Progenitor cell of endocrine pancreas (in vitro differentiated cells): ENCODE measurements at regions not wholly inside any gene's neighbourhood (a gene's known extent, or its start where the extent isn't known, plus 50 kb on each side); places are given as distances from the start of the nearest gene placed in this dataset.

ENCODE experiments used
- DNase-seq: peaks from one replicate; pipeline ENCODE4 v3.0.0; 2021; ENCODE audit warnings: low spot score; ENCODE audit not compliant: unreplicated experiment
- H3K27ac Mint-ChIP-seq: 2 replicates; pipeline ENCODE4 v1.8.0; 2021; ENCODE audit warnings: mild to moderate bottlenecking, moderate library complexity, mixed read lengths
- H3K27me3 Mint-ChIP-seq: 2 replicates; pipeline ENCODE4 v1.8.0; 2021; ENCODE audit warnings: mixed read lengths
- H3K36me3 Mint-ChIP-seq: 2 replicates; pipeline ENCODE4 v1.8.0; 2022; ENCODE audit warnings: mixed read lengths; ENCODE audit not compliant: insufficient read depth
- H3K4me1 Mint-ChIP-seq: 2 replicates; pipeline ENCODE4 v1.8.0; 2021; ENCODE audit warnings: low read depth, mixed read lengths
- H3K4me3 Mint-ChIP-seq: 2 replicates; pipeline ENCODE4 v1.8.0; 2021; ENCODE audit warnings: low read depth, mild to moderate bottlenecking, moderate library complexity, mixed read lengths
- H3K9me3 Mint-ChIP-seq: 2 replicates; pipeline ENCODE4 v1.8.0; 2021; ENCODE audit warnings: low read depth, mixed read lengths
- CTCF ChIP-seq: fragments of 200-600 bp; sonication (generic); IDR thresholded peaks from one replicate; pipeline ENCODE4 v1.5.0; 2021; ENCODE audit warnings: antibody characterized with exemption, mild to moderate bottlenecking; ENCODE audit not compliant: unreplicated experiment

DNA sequence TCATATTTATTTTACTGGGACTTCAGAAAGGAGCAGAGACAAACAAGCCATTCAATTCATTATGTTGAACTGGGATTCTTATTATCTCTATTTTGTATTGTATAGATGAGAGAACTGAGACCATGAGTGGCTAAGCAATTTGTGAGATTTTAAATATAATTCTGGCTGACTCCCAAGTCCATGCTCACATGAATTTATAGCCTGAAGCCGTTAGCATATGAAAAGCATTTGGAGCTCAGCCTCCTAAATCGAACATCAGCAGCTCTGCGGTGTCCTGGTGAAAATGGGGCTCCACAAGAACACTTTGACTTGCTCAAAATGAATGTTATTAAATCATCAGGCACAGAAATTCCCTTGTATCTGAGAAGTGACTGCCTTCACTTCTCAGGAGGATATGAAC lies 96.8 kb upstream of the DPT start:
- H3K27me3 Mint-ChIP-seq: peaks cover 20% of the 10 kb centered on the region
- no peak overlapping the region for H3K27ac Mint-ChIP-seq
- H3K9me3 Mint-ChIP-seq: peaks cover 4% of the 10 kb centered on the region
- no peaks in the 10 kb centered on the region for H3K36me3 Mint-ChIP-seq
- no peak overlapping the region for H3K4me3 Mint-ChIP-seq
- DNase-seq: no peak
- peaks cover 10% of the 10 kb centered on the region for H3K4me1 Mint-ChIP-seq
- TF ChIP-seq CTCF: no peak

GRCh38 chr1:168826269-168826668 lies 97.3 kb upstream of the DPT start:
- no peaks in the 10 kb centered on the region for H3K36me3 Mint-ChIP-seq
- no peak overlapping the region for H3K4me3 Mint-ChIP-seq
- peaks cover 4% of the 10 kb centered on the region for H3K9me3 Mint-ChIP-seq
- DNase-seq: no peak
- no peak overlapping the region for H3K27ac Mint-ChIP-seq
- no peak for TF ChIP-seq CTCF
- H3K27me3 Mint-ChIP-seq: peaks cover 20% of the 10 kb centered on the region
- H3K4me1 Mint-ChIP-seq: peaks cover 12% of the 10 kb centered on the region

DNA sequence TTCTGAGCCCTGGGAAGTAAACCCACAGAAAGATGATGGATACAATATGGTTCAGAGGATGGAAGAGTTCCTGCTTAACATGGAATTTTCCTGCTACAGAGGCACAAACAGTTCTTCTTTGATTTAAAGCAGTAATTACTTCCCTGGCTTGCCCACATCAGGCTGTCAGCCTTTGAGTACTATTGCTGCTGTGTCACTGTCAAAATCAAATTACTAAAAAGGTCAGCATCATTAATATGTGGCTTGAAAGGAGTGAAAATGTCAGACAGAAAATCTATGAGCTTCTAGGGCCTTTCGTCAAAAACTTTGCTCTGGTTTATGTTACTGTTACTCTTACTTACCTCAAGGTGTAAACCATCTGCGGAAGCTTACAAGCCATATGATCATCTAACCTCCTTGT lies 98.6 kb upstream of the DPT start:
- Mint-ChIP-seq H3K4me3 (no peak overlapping the region), H3K4me1 (peaks cover 19% of the 10 kb centered on the region), H3K27me3 (peaks cover 25% of the 10 kb centered on the region), H3K36me3 (no peaks in the 10 kb centered on the region), H3K9me3 (peaks cover 4% of the 10 kb centered on the region), H3K27ac (no peak overlapping the region)
- DNase-seq: no peak
- TF ChIP-seq CTCF: no peak

DNA sequence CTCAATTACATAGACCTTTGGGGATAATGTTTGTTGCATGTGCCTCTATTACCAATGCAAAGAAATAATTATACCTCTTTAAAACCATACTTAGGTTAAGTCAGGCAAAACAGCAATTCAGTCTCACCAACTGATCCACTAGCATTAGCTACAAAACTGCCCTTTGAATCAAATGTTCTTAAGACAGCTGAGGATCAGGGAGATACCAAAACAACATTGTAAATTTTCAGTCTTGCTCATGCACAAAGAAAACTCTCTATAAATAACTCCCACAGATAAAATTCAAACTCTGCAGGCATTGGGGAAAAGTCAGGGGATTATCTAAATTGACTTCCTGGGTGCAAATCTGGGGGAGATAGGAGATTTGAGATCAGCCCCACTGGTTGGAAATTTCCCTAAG lies 100.9 kb upstream of the DPT start:
- Mint-ChIP-seq H3K36me3 (no peaks in the 10 kb centered on the region), H3K9me3 (peaks cover 2% of the 10 kb centered on the region), H3K4me1 (peaks cover 26% of the 10 kb centered on the region), H3K4me3 (no peak overlapping the region), H3K27ac (no peak overlapping the region), H3K27me3 (peaks cover 26% of the 10 kb centered on the region)
- TF ChIP-seq CTCF: no peak
- DNase-seq: no peak

DNA sequence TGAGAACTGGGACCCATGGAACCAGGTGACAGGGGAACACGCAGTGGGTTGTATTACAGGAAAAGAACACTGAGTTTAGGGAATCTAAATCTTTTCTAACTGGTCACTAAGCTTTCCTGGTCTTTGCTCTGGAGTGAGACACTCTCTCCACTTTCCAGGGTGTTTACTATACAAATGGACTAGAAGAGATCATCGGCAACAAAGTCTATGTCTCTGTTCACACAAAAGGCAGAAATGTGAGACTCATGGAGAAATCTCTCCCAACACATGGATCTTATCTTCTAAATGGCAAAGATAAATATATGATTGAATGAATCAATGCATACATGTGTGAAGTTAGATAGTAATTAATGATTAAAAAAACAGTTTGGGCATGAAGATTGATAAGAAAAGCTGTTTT lies 101.6 kb upstream of the DPT start:
- peaks cover 26% of the 10 kb centered on the region for H3K4me1 Mint-ChIP-seq
- H3K4me3 Mint-ChIP-seq: no peak overlapping the region
- H3K27ac Mint-ChIP-seq: no peak overlapping the region
- H3K36me3 Mint-ChIP-seq: no peaks in the 10 kb centered on the region
- H3K9me3 Mint-ChIP-seq: no peaks in the 10 kb centered on the region
- TF ChIP-seq CTCF: no peak
- DNase-seq: no peak
- H3K27me3 Mint-ChIP-seq: peaks cover 26% of the 10 kb centered on the region
